Breast epithelium (tissue), 3 donors: ENCODE measurements at regions not wholly inside any gene's neighbourhood (a gene's known extent, or its start where the extent isn't known, plus 50 kb on each side); places are given as distances from the start of the nearest gene placed in this dataset.

Source experiments
- CTCF ChIP-seq, 3 donors: fragments of 450-650 bp; IDR thresholded peaks; one replicate each; pipeline ENCODE4 v1.5.1; 2016 to 2017; ENCODE audit warnings: antibody characterized with exemption in 3 of 3, mild to moderate bottlenecking in 3 of 3, moderate library complexity in 3 of 3
- POLR2A ChIP-seq: fragments of 450-650 bp; IDR thresholded peaks from one replicate; pipeline ENCODE4 v1.6.1; 2016; ENCODE audit warnings: antibody characterized with exemption, mild to moderate bottlenecking, moderate library complexity

- TF ChIP-seq CTCF (IDR thresholded peaks at IDR 0.05): no peak
- no peak for TF ChIP-seq POLR2A
These were observed 218.9 kb downstream of the HS3ST1 start for GRCh38 chr4:11209826-11210225.
